ENCODE measurements at regions not wholly inside any gene's neighbourhood (a gene's known extent, or its start where the extent isn't known, plus 50 kb on each side); places are given as distances from the start of the nearest gene placed in this dataset.

DNA sequence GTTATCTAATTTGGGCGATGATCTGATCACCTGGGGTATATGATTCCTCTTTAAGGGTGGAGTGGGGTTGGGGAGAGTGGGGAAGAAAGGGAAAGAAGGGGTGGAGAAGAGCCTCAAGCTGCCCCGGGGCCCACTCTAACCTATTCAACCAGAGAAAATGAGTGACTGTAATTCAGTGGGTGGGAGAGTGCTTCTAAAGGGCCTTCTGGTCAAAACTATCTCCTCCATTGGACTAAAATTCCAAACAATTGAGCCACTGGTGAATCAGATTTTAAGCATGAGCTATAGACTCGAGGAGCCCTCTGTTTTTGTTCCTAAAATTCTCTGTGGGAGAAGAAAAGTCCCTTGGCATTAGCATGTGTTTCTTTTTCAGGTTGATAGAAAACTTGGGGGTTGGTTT lies 296.8 kb downstream of the CLIC5 start:
- H3K9me3 ChIP-seq (ENCODE audit: insufficient read depth, low read length): no peaks in the 10 kb centered on the region
- no peaks in the 10 kb centered on the region for H3K36me3 ChIP-seq (ENCODE audit: insufficient read depth, insufficient read length, low read length)
- no peaks in the 10 kb centered on the region for H3K4me1 ChIP-seq (ENCODE audit: insufficient read depth, insufficient read length)
- TF ChIP-seq YY1 (IDR thresholded peaks at IDR 0.05; ENCODE audit: insufficient read depth, insufficient read length): no peak
- no peak for DNase-seq (ENCODE audit: low read depth, low spot score)
- no peaks in the 10 kb centered on the region for H3K27me3 ChIP-seq (ENCODE audit: insufficient read depth, insufficient read length)
- no peak overlapping the region for H3K9ac ChIP-seq (ENCODE audit: insufficient read length, low read depth)
- H3K4me3 ChIP-seq (ENCODE audit: insufficient read length, low read depth): no peak overlapping the region

DNA sequence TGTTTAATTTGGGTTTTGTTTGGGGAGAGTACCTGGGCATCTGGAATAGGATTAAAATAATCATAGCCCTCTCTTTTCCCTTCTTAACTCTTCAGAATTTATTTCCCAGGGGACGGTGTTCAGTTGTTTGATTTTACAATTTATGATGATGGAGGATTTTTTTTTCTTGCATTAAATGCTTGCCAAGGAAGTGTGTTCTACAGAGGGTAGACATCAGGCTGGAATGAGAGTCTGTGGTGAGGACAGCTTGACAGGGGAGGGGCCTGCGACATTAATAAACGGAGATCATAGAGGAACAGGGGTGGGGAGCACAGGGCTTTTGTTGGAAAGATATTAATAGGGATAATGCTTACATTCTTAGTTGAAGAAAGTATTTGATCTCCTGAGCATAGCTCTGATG lies 297.5 kb downstream of the CLIC5 start:
- Histone ChIP-seq H3K9me3 (ENCODE audit: insufficient read depth, low read length) (no peaks in the 10 kb centered on the region), H3K27me3 (ENCODE audit: insufficient read depth, insufficient read length) (no peaks in the 10 kb centered on the region), H3K9ac (ENCODE audit: insufficient read length, low read depth) (no peak overlapping the region), H3K36me3 (ENCODE audit: insufficient read depth, insufficient read length, low read length) (no peaks in the 10 kb centered on the region), H3K4me1 (ENCODE audit: insufficient read depth, insufficient read length) (no peaks in the 10 kb centered on the region), H3K4me3 (ENCODE audit: insufficient read length, low read depth) (no peak overlapping the region)
- no peak for TF ChIP-seq SUZ12 (IDR thresholded peaks at IDR 0.05; ENCODE audit: extremely low read depth, insufficient read depth, insufficient read length)
- no peak for TF ChIP-seq YY1 (IDR thresholded peaks at IDR 0.05; ENCODE audit: insufficient read depth, insufficient read length)
- TF ChIP-seq ZNF274 (IDR thresholded peaks at IDR 0.05; ENCODE audit: low read depth, low read length): no peak
- DNase-seq (ENCODE audit: low read depth, low spot score): no peak

DNA sequence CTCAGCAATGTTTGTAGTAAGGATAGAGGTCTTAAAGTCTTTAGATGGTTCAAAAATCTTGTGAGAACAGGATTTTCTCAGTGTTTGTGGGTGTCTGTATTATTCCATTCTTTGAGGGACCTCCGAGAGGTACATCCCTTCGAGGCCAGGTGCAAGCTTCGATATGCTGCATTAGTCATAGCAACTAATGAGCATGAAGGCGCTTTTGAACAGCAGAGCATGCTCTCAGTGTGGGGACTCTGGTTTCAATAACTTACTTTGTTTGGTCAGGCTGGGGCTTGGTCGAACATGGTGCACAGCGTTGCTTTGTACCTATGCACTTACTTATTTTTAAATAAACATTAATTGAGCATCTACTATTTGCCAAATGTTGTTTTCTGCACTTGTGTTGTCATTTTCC lies 297.9 kb downstream of the CLIC5 start:
- no peaks in the 10 kb centered on the region for H3K36me3 ChIP-seq (ENCODE audit: insufficient read depth, insufficient read length, low read length)
- no peak overlapping the region for H3K4me3 ChIP-seq (ENCODE audit: insufficient read length, low read depth)
- H3K9me3 ChIP-seq (ENCODE audit: insufficient read depth, low read length): no peaks in the 10 kb centered on the region
- H3K9ac ChIP-seq (ENCODE audit: insufficient read length, low read depth): no peak overlapping the region
- no peaks in the 10 kb centered on the region for H3K4me1 ChIP-seq (ENCODE audit: insufficient read depth, insufficient read length)
- no peaks in the 10 kb centered on the region for H3K27me3 ChIP-seq (ENCODE audit: insufficient read depth, insufficient read length)
- TF ChIP-seq SUZ12 (IDR thresholded peaks at IDR 0.05; ENCODE audit: extremely low read depth, insufficient read depth, insufficient read length): no peak
- no peak for TF ChIP-seq YY1 (IDR thresholded peaks at IDR 0.05; ENCODE audit: insufficient read depth, insufficient read length)
- TF ChIP-seq ZNF274 (IDR thresholded peaks at IDR 0.05; ENCODE audit: low read depth, low read length): no peak
- no peak for DNase-seq (ENCODE audit: low read depth, low spot score)

DNA sequence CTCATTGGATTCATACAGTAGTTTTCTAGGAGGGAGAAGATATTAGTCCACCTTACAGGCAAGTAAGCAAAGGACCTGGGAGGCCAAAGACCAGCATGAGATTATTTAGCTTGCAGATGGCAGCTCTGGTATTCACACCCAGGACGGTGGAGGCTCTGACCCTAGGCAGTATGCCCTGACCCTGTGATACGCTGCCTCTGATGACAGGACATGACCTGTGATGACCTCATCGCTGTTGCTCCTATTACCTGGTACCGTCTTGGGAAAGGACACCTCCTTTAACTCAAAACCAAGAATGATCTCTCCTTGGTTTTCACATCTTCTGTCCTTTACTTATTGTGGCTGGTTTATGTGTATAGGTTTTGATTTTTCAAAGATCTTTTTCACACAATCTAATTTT lies 298.6 kb downstream of the CLIC5 start:
- Histone ChIP-seq H3K36me3 (ENCODE audit: insufficient read depth, insufficient read length, low read length) (no peaks in the 10 kb centered on the region), H3K4me3 (ENCODE audit: insufficient read length, low read depth) (no peak overlapping the region), H3K27me3 (ENCODE audit: insufficient read depth, insufficient read length) (no peaks in the 10 kb centered on the region), H3K9ac (ENCODE audit: insufficient read length, low read depth) (no peak overlapping the region), H3K4me1 (ENCODE audit: insufficient read depth, insufficient read length) (no peaks in the 10 kb centered on the region), H3K9me3 (ENCODE audit: insufficient read depth, low read length) (no peaks in the 10 kb centered on the region)
- DNase-seq (ENCODE audit: low read depth, low spot score): no peak
- no peak for TF ChIP-seq SUZ12 (IDR thresholded peaks at IDR 0.05; ENCODE audit: extremely low read depth, insufficient read depth, insufficient read length)
- no peak for TF ChIP-seq YY1 (IDR thresholded peaks at IDR 0.05; ENCODE audit: insufficient read depth, insufficient read length)
- TF ChIP-seq ZNF274 (IDR thresholded peaks at IDR 0.05; ENCODE audit: low read depth, low read length): no peak

DNA sequence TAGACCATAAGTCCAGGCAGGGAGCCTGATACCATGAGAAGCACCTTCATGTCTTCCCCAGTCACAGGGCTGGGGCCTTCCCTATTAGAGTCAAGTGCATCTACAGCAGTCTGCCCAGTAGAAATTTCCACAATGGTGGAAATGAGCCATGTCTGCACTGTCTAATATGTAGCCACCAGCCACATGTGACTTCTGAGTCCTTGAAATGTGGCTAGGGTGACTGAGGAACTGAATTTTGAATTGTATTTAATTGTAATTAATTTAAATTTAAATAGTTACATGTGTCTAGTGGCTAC lies 300.2 kb downstream of the CLIC5 start:
- H3K4me1 ChIP-seq (ENCODE audit: insufficient read depth, insufficient read length): no peaks in the 10 kb centered on the region
- no peaks in the 10 kb centered on the region for H3K36me3 ChIP-seq (ENCODE audit: insufficient read depth, insufficient read length, low read length)
- no peak overlapping the region for H3K9ac ChIP-seq (ENCODE audit: insufficient read length, low read depth)
- TF ChIP-seq SUZ12 (IDR thresholded peaks at IDR 0.05; ENCODE audit: extremely low read depth, insufficient read depth, insufficient read length) (no peak), ZNF274 (IDR thresholded peaks at IDR 0.05; ENCODE audit: low read depth, low read length) (no peak), YY1 (IDR thresholded peaks at IDR 0.05; ENCODE audit: insufficient read depth, insufficient read length) (no peak)
- H3K9me3 ChIP-seq (ENCODE audit: insufficient read depth, low read length): no peaks in the 10 kb centered on the region
- no peak overlapping the region for H3K4me3 ChIP-seq (ENCODE audit: insufficient read length, low read depth)
- H3K27me3 ChIP-seq (ENCODE audit: insufficient read depth, insufficient read length): no peaks in the 10 kb centered on the region
- DNase-seq (ENCODE audit: low read depth, low spot score): no peak

DNA sequence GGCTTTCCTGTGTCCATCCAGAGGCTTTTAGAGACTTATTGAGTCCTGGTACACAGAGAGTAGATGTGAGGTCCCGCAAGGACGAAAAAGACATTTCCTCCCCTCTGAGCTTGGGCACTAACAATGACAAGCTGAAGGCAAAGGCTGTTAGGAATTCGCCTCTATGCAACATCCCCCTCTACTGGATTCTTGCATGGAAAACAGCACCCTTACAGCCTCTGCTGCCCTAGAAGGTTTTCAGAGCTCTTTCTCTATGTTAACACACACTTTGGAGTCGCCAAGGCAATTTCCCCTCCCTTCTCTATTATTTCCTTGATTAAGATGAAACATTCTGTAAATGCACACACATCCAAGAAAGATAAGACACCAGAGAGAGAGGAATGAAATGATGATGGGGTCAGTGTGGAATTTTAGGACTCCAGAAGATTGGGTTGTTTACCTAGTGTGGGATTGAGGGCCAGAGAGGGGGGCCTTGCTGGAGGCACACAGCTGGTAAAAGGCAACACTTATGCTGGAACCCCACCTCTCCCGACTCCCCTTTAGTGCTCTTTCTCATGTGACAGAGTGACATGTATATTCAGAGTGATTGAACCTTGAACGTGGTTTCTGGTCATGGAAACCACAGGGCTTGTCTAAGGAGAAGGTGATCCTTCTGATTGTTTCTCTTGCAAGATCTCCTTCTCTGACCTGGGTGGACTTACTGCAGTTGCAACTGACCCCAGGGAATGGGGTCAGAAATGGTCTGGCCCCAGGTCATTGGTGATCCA lies 300.7 kb downstream of the CLIC5 start:
- Histone ChIP-seq H3K9ac (ENCODE audit: insufficient read length, low read depth) (no peak overlapping the region), H3K9me3 (ENCODE audit: insufficient read depth, low read length) (no peaks in the 10 kb centered on the region), H3K27me3 (ENCODE audit: insufficient read depth, insufficient read length) (no peaks in the 10 kb centered on the region), H3K36me3 (ENCODE audit: insufficient read depth, insufficient read length, low read length) (no peaks in the 10 kb centered on the region), H3K4me1 (ENCODE audit: insufficient read depth, insufficient read length) (no peaks in the 10 kb centered on the region), H3K4me3 (ENCODE audit: insufficient read length, low read depth) (no peak overlapping the region)
- TF ChIP-seq YY1 (IDR thresholded peaks at IDR 0.05; ENCODE audit: insufficient read depth, insufficient read length) (no peak), SUZ12 (IDR thresholded peaks at IDR 0.05; ENCODE audit: extremely low read depth, insufficient read depth, insufficient read length) (no peak), ZNF274 (IDR thresholded peaks at IDR 0.05; ENCODE audit: low read depth, low read length) (no peak)
- DNase-seq (ENCODE audit: low read depth, low spot score): peak; percentile 71

DNA sequence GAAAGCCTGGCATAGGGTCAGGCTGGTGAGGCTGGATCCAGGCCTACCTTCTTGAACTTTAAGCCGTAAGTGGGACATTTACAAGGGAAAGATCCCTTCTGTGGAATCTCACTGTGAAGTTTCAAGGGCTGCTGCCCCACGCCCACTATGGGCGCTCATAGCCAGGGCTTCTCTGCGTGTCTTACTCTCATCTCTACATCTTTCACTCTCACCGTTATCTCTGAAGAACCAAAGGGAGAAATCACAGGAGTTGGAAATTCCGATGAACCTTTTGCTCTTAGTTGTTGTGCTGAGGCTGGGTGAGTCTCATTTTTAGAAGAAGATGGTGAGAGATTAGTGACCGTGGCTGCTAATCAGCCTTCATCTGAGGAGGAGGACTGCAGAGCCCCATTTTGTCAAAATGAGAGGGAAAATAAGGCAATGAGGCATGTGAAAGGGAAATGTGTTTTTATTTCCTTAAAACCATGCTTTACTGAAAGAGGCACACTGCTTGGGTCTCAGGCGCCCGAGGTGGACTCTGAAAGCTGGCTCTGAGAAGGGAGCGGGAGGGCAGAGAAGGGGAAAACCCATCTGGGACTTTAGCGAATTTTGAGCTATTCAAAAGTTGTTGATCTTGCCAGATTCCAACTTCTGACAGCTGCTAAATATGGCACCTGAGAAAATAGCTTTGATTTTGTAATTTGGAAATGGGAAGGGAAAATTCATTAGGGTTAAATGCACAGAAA lies 301.5 kb downstream of the CLIC5 start:
- Histone ChIP-seq H3K27me3 (ENCODE audit: insufficient read depth, insufficient read length) (no peaks in the 10 kb centered on the region), H3K4me1 (ENCODE audit: insufficient read depth, insufficient read length) (no peaks in the 10 kb centered on the region), H3K4me3 (ENCODE audit: insufficient read length, low read depth) (no peak overlapping the region), H3K36me3 (ENCODE audit: insufficient read depth, insufficient read length, low read length) (no peaks in the 10 kb centered on the region), H3K9me3 (ENCODE audit: insufficient read depth, low read length) (no peaks in the 10 kb centered on the region), H3K9ac (ENCODE audit: insufficient read length, low read depth) (no peak overlapping the region)
- TF ChIP-seq SUZ12 (IDR thresholded peaks at IDR 0.05; ENCODE audit: extremely low read depth, insufficient read depth, insufficient read length) (no peak), YY1 (IDR thresholded peaks at IDR 0.05; ENCODE audit: insufficient read depth, insufficient read length) (no peak), ZNF274 (IDR thresholded peaks at IDR 0.05; ENCODE audit: low read depth, low read length) (no peak)
- DNase-seq (ENCODE audit: low read depth, low spot score): no peak

All from NT2/D1 (cell line).